ENCODE measurements at regions not wholly inside any gene's neighbourhood (a gene's known extent, or its start where the extent isn't known, plus 50 kb on each side); places are given as distances from the start of the nearest gene placed in this dataset.

- TF ChIP-seq MXI1 (conservative IDR thresholded peaks at IDR 0.05; ENCODE audit: poor library complexity, severe bottlenecking) = no peak
- TF ChIP-seq, protein P1, sequence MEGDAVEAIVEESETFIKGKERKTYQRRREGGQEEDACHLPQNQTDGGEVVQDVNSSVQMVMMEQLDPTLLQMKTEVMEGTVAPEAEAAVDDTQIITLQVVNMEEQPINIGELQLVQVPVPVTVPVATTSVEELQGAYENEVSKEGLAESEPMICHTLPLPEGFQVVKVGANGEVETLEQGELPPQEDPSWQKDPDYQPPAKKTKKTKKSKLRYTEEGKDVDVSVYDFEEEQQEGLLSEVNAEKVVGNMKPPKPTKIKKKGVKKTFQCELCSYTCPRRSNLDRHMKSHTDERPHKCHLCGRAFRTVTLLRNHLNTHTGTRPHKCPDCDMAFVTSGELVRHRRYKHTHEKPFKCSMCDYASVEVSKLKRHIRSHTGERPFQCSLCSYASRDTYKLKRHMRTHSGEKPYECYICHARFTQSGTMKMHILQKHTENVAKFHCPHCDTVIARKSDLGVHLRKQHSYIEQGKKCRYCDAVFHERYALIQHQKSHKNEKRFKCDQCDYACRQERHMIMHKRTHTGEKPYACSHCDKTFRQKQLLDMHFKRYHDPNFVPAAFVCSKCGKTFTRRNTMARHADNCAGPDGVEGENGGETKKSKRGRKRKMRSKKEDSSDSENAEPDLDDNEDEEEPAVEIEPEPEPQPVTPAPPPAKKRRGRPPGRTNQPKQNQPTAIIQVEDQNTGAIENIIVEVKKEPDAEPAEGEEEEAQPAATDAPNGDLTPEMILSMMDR (IDR thresholded peaks at IDR 0.05; ENCODE audit: poor library complexity, severe bottlenecking) = no peak
- TF ChIP-seq RAD21 (conservative IDR thresholded peaks at IDR 0.05) = no peak
- TF ChIP-seq EZH2 (IDR thresholded peaks at IDR 0.05; ENCODE audit: borderline replicate concordance, insufficient read depth, low read length, poor library complexity, severe bottlenecking) = no peak
Observed at GRCh38 chr2:15782009-15782751, 158.2 kb upstream of the MYCN start.
